HG02610 (cell line): ENCODE measurements at regions not wholly inside any gene's neighbourhood (a gene's known extent, or its start where the extent isn't known, plus 50 kb on each side); places are given as distances from the start of the nearest gene placed in this dataset.

Experiments used
- ATAC-seq: cut with Tn5 transposase; IDR thresholded peaks from one replicate; pipeline ENCODE4 v1.9.1; 2021; ENCODE audit warnings: mild to moderate bottlenecking, moderate library complexity; ENCODE audit not compliant: unreplicated experiment

DNA sequence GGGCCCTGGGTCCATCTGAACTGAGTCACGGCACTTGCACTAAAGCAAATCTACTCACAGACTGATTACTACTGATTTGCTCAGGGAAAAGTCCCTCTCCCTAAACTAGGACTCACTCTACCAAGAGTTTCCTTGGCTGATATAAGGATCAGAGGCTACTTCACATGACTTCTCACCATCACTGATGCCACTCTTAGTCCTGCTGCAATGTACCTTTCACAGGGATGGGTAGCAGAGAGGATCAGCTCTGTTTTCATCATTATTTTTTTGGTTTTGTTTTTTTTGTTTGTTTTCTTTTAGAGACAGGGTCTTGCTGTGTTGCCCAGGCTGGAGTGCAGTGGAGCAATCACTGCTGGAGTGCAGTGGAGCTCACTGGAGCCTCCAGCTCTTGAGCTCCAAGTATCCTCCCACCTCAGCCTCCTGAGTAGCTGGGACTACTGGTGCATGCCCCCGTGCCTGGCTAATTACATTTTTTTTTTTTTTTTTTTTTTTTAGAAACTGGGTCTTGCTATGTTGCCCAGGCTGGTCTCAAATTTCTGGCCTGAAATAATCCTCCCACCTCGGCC, 200.6 kb downstream of the JCAD start:
- no peak for ATAC-seq

DNA sequence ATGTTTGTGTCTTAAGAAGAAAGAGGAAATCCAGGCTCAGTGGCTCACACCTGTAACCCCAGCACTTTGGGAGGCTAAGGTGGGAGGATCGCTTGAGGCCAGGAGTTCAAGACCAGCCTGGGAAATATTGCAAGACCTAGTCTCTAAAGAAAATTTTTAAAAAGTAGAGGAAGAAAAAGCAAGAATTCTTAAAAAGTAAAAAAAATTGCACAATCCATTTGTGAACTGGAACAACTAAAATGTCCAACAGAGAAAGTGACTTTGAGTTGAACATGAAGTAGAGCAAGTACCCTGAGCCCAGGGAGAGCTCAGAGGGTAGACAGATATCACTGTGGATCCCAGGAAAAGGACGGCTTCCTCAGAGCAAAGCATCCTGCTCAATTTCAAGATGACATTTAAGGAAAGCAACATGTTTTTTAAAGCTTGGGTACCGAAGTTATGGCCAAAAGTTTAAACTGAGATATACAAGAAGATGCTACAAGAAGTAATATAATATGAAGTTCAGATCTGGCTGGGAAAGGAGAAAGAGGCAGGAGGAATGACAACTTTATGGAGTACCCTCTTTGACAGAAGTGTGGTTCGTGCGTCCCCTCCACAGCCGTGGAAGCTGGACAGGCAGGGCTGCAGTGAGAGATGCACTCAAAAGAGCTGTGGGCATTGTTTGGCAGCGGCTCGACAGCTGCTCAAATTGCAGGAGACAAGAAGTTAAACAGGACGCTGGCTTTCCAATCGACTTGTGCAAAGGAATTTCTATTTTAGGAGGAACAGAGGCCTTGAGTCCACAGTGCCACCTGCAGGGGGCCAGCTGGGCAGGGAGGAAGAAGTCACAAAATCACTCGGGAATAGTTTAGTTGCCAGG, 201.3 kb downstream of the JCAD start:
- no peak for ATAC-seq

DNA sequence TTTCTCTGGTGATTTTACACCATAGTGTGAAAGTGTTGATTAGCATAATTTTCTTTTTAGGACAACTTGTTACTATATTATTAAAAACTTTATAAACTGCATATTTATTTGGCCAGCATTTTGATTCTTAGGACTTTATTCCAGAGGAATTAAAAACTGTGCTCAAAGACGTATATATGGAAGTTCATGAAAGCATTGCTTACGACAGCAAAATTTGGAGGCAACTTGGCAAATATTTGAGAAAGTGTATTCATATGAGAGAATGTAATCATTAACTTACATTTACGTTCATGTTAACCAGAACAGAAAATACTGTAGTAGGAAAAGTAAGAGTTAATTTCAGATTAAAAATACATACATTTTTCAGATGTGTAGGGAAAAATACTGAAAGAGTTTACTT, 203.1 kb downstream of the JCAD start:
- no peak for ATAC-seq

DNA sequence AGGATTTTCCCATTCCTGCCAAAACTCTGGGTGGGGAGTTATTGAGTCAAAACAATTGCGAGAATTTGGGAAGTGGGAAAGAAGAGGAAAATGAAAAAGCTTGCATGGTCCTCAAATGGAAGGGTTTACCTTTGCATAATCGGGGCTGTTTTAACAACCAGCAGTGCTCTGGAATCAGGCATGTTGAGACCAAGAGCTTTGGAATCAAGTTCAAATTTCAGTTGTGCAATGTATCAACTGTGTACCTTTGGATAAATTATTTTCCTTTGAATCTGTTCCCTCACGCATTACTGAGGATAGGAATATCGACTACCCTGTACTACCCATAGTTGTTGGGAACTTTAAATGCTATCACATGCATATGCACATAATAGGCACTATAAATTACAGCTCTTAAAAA, 205.5 kb downstream of the JCAD start:
- ATAC-seq, result no peak

DNA sequence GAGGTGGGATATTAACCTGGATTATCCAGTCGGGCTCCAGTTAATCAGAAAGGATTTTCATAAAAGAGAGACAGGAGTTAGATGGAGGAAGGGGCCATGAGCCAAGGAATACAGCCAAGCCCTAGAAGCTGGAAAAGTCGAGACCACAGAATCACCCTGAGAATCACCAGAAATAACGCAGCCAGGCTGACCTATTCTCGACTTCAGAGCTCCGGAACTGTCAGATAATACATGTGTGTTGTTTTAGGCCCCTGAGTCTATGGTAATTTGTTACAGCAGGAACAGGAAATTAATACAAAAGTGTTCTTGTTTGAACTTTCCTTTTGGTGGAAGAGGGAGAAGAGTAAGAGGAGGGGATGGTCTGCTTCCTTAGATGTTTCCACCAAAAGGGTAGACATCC, 208.1 kb downstream of the JCAD start:
- no peak for ATAC-seq

DNA sequence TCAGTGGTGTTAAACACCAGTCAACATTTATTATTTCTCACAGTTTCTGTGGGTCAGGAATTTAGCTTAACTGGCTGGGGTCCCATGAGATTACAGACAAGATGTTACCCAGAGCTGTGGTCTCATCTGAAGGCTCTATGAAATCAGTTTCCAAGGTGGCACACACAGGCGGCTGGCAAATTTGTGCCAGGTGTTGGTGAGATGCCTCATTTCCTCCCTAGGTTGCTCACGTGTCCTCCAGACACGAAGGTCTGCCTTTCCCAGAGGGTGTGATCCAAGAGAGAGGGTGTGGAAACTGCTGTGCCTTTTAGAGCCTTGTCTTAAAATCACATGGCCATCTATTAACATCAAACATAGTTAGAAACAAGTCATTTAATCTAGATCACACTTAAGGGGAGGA, 209.0 kb downstream of the JCAD start:
- no peak for ATAC-seq

DNA sequence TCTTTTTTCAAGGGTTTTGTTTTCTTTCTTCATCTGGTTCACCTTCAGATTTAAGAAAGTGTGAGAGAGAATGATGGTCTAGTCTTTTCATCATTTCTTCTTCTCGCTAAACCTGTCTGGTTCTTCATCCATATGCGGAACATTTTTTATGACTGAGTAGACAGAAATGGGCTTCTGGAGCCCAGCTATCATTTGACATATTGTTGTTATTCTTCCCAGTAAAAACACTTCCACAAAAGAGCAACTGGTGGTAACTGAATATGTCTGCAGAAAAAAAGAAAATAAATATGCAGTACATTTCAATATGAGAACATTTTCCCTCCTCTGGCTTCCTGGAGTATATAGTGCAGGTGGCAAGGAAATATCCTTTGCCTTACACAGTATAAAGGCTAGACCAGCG, 209.5 kb downstream of the JCAD start:
- ATAC-seq, result no peak

DNA sequence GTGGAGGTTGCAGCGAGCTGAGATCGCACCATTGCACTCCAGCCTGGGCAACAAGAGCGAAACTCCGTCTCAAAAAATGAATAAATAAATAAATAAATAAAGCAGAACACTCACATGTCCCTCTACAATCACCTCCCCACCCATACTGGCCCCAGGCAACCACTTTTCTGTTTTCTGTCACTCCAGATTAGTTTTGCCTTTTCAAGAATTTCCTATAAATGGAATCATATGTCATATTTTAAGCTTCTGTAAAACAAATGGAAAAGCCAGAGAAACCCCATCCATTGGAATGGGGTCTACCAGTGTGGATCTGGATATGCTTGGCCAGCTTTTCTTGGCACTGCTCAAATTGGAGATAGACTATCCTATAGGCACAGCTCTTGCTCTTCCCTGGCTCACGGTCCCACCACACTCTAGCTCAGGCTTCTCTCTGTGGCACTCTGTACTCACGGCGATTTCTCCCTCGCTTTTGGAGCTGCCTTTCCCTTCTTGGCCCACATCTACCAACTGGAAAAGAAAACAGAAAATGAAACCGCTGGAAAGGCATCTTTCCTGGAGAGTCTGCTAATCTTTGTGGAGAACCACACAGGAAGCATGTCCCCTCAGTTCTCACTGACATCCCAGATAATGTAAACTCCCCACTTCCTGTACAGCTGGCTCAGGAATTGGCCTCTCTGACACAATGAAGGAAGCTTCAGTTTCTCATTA, 210.1 kb downstream of the JCAD start:
- ATAC-seq, result no peak

DNA sequence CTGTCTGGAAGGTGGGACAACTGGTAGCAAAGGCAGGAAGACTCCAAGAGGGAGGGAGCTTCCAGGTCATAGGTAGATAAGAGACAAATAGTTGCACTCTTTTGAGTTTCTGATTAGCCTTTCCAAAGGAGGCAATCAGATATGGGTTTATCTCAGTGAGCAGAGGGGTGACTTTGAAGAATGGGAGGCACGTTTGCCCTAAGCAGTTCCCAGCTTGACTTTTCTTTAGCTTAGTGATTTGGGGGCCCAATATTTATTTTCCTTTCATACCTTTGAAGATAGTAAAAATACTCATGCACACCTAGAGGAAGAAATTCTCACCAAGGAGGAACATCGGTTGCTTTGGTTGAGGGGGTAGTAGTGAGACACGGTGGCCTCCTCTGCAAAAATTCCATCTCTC, 212.1 kb upstream of the SVIL start:
- ATAC-seq, result no peak

DNA sequence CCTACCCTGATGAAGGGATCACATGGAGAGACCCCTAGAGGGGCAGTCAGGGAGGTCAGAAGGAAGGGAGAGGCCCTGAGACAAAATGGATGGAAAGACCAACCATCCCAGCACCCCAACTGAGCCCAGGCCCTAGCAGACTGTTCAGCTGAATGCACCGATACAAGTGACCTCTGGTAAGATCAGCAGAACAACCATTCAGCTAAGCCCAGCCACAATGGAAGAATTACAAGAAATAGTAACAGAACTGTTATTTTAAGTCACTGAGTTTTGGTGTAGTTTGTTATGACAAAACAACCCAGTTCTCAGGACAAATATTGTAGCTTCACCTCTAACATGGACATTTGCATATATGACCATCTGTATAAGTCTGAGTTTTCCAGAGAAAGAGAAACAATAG, 210.4 kb upstream of the SVIL start:
- no peak for ATAC-seq

DNA sequence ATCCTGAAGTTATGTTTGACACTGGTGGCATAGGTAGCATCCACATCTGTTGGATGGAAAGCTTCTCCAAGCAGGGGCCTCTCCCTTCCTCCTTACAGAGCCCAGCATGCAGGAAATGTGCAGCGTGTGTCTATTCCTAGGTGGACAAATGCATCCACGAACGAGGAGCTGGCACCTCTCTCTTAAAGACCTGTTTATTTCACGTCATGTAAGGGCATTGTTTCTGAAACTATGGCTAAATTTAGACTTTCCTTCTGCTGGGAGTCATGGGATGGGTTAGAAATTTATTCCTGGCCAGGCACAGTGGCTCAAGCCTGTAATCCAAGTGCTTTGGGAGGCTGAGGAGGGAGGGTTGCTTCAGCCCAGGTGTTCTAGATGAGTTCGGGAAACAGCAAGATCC, 208.4 kb upstream of the SVIL start:
- no peak for ATAC-seq

DNA sequence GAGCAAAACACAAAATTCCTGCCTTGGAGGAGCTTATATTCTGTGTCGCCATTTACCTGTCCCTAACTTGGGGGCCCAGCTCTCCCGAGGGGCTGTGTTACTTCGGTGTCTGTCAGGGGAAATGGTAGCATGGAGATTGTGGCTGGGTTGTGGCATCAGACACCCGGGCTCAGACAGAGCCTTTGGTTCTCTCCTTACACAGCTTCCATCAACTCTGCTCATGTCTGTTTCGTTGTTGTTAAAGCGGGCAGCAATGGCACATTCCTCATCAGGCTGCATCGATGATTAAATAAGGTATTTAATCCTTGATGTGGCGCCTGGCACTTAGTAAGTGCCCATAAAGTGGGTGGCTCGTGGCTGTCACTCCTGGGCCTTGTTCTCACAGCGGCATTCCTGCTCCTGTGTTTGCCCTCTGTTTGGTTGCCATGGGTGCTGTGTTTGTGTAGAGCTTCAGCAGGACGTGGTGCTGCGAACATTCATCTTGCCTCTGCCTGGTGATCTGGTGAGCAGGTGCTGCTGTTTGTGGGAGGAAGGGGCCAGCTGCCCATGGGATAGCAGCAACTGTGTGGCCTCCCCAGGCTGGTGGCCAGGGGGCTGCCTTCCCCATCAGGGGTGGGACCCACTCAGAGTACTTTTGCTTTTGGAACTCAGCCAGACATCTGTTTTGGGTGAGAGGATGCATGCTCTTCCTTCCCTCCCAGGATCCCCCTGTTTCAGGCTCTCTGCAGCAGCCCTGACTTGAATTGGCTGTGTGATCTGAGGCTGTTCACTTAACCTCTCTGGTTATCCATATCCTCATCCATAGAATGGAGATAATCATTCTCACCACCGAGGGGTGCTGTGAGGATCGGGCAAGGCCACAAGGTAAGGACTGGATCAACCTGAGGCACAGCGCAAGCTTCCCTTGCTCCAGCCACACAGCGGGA, 207.2 kb upstream of the SVIL start:
- ATAC-seq, result no peak

DNA sequence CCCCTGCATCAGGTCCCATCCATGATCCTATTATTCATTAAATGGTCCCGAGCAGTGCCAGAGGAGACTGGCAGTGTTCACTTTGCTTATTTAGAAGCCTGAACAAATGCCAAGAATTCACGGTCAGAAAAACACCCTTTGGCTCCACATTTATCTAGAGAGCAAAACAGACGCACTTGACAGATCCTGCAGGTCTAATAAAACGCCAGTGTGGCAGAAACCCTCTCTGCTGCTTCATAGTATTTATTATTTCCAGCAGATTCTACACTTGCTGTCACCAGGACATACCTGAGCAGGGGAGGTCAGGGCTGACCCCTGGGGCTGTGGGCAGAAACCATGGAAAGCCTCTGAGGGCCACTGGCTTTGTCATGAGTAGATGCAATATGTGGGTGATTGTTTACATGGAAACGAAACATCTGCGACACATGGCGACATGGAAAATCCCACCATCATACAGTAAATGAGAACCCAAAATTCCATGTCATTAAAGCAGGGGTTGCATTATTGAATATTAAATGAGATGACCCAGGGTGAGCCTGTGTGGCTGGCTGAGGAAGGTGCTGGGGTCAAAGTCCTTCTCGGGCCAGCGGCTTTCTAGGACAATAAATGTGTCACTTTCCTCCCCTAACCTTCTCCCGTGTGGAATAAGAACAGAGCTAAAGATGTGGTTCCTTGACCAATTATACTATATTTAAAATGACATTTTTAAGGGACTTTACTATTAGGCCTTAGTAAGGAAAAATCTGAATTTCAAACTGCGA, 205.9 kb upstream of the SVIL start:
- no peak for ATAC-seq

DNA sequence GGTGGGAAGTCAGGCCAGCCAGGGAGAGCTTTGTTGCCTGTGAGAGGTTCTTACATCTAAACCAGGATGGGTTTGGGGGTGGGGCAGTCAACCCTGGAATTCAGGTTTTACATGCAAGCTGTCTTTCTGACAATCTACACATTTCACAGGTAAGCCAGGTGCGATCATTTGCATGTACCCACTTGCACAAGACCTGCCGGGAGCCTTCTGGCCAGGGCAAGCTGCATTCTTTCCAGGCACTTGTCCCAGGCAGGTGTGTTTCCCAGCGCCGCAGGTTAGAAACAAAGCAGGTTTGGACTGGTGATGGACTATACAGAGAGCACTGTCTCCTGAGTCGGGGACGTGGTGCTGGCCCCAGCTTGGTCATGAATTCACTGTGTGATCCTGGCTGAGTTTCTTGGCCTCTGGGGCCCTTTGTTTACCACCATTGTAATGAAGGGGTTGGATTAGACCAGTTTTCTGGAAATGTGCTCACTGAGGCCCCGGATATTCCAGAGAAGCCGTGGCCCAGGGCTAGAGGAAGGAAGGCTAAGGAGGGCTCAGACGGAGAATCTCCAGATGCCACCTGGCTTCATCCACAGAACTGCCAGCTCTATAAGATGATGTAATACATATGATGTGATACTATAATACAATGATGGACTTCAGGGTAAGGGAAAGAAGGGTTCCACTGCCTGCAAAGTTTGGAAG, 205.2 kb upstream of the SVIL start:
- ATAC-seq, result no peak

DNA sequence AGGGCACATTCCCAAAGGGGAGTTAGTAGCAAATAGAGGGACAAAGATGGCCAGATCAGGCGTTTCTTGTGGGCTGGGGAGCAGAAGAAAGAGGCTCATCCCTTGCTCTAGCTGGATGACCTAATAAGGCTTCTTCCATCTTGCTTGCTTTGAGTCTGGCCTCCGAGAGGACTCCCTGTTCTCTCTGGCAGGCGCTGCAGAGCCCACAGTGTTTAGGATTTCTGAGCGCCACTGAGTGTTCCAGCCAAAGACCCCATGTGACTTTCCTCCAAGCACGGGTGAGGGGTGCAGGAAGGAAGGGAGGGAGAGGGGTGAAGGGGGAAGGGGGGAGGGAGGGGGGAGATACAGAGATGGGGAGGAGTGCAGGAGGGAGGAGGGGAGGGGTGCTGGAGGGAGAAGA, 203.8 kb upstream of the SVIL start:
- no peak for ATAC-seq

DNA sequence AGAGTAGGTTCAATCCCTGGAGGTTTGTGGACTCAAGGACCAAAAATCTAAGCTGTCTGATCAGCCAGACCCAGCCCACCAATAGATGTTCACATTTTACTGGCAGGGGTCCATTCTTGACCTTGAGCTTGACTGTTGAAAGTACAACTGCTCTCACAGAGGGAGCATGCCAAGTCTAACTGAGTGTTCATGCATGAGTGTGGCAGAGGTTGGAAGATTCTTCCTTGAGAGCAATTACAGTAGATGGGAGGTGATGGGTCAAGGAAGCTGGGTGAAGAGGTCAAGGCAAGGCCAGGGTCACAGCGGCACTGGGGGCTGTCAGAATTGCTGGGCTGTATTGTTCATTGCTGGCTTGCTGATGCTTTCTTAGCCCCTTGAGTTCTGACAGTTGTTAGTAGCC, 202.8 kb upstream of the SVIL start:
- ATAC-seq, result no peak

DNA sequence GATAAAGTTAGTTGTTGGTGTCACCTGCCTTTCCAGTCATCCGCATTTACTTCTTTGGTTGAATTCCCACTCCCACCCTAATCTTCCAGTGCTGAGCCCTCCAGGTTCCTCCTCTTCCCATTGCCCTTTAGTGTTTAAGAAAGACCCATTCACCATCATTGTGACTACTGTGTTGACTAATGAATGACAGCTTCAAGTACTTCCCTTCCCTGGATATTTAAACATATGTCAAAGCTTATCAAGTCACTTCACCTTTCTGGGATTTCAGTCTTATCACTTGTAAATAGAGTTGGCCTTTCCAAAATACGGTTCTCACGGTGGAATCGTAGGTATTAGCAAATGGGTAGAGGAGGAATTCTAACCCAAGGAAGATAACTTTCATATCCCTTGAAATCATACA, 201.6 kb upstream of the SVIL start:
- no peak for ATAC-seq

DNA sequence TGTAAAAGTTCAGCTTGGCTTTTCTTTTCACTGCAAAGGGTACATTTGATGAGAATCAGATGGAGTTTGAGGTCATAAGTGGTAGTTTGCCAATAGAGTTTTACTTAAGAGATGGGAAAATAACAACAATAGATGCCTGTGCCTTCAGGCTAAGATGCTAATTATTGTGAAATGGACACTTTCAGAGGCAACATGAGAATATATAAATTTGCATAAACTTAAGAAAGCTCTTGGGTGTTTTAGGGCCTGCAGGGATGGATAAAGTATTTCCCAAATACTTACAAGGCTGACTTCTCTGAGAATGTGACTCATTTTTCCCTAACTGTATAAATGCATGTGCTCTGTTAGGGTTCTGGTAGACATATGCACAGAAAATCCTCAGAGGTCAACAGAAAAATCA, 200.3 kb upstream of the SVIL start:
- no peak for ATAC-seq

DNA sequence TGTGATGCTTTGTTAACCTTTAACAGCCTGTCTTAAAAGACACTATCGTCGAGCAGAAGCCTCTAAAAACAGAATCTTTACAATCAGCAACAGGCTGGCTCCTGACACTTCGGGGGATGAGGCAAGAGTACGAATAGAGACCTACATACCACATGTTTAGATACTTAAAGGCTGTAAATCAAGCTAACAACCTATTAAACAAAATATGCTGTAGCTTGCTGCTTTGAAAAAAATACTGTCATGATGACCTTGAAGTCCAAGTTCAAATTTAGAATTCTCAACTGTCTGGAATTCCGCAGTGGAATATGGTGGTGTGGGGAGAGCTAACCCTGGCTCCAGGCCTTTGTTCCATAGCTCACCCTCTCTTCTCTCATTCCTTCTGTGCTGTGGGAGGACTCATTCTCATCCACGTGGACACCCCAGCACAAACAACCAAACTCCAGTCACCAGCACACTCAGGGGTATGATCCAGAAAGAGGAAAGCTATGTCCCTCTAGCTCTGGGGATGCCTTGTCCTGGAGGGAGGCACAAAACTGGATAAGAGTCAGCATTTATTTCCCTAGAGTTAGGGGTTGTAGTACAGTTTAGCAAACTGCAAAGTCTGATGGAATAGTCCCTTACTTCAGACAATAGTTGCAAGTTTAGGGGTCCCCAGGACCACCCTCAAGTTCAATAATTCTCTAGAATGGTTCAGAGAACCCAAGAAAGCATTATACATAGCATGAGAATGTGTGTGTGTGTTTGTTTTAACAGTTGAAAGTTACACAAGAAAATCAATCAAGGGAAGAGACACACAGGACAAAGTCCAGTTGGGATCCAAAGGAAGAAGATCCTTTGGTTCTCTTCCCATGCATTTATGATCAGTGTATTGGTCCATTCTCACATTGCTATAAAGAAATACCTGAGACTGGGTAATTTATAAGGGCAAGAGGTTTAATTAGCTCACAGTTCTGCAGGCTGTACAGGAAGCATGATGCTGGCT, 196.1 kb upstream of the SVIL start:
- ATAC-seq, result no peak
